ENCODE measurements at regions not wholly inside any gene's neighbourhood (a gene's known extent, or its start where the extent isn't known, plus 50 kb on each side); places are given as distances from the start of the nearest gene placed in this dataset.

DNA sequence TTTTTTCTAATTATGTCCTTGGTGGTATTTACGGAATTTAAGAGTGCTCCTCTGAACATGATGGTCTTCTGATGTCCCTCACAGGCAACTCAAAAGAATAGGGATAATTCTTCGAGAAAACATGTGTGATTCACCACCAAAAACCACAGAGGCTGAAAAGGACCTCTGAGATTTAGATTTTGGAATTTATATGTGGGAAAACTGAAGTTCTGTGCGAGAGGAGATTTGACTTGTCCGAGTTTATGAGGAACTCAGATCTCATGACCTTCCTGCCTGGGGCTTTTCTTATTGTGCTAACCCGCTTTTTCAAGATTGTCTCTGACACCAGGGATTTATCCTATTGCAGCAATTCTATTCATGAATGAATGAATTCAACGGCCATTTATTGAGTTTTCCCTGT is 142.4 kb downstream of the FAM43A start:
- Histone ChIP-seq H2AFZ (ENCODE audit: low read length) (no peak overlapping the region), H3K36me3 (ENCODE audit: insufficient read depth, low read length) (no peaks in the 10 kb centered on the region), H3F3A (ENCODE audit: low read depth) (no peaks in the 10 kb centered on the region), H3K9ac (ENCODE audit: low read depth, low read length, poor library complexity, severe bottlenecking) (no peak overlapping the region), H3K27me3 (ENCODE audit: insufficient read depth, low read length, poor library complexity, severe bottlenecking) (no peaks in the 10 kb centered on the region), H3K79me2 (ENCODE audit: insufficient read depth, low read length) (no peaks in the 10 kb centered on the region), H3K4me2 (ENCODE audit: low read depth, low read length, poor library complexity, severe bottlenecking) (no peak overlapping the region), H3K9me2 (replicated peaks; ENCODE audit: low read depth, low read length) (no peaks in the 10 kb centered on the region), H3K4me1 (ENCODE audit: insufficient read depth, low read length, poor library complexity, severe bottlenecking) (no peaks in the 10 kb centered on the region), H4K20me1 (ENCODE audit: insufficient read depth, low read length, poor library complexity, severe bottlenecking) (no peaks in the 10 kb centered on the region), H3K4me3 (ENCODE audit: low read length, poor library complexity, severe bottlenecking) (no peak overlapping the region), H3K9me3 (ENCODE audit: insufficient read depth, low read depth, low read length) (no peaks in the 10 kb centered on the region)
- TF ChIP-seq CTCF (conservative IDR thresholded peaks at IDR 0.05; ENCODE audit: low read length) = no peak
- TF ChIP-seq EZH2phosphoT487 (IDR thresholded peaks at IDR 0.05; ENCODE audit: borderline replicate concordance) = no peak

DNA sequence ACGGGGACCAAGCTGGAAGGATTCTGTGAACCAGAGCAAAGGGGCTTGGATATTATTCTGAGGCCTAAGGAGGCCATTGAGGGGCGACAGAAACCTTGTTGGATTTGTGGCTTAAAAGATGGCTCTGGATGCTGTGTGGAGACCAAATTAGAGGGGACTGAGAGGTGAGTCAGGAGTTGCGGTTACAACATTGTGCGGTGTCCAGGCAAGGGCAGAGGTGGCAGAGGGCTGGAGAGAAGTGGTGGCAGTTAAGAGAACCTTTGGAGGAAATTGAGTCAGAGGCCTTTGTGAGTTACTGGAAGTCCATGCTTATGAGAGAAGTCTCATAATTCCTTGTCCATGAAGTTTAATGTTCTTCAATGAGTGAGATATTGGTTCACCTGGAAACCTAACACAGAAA is 143.2 kb downstream of the FAM43A start:
- no peaks in the 10 kb centered on the region for H3K79me2 ChIP-seq (ENCODE audit: insufficient read depth, low read length)
- H3K4me2 ChIP-seq (ENCODE audit: low read depth, low read length, poor library complexity, severe bottlenecking) = no peak overlapping the region
- H2AFZ ChIP-seq (ENCODE audit: low read length) = no peak overlapping the region
- H3K9me2 ChIP-seq (replicated peaks; ENCODE audit: low read depth, low read length) = no peaks in the 10 kb centered on the region
- no peaks in the 10 kb centered on the region for H3K4me1 ChIP-seq (ENCODE audit: insufficient read depth, low read length, poor library complexity, severe bottlenecking)
- no peak overlapping the region for H3K4me3 ChIP-seq (ENCODE audit: low read length, poor library complexity, severe bottlenecking)
- no peaks in the 10 kb centered on the region for H3K9me3 ChIP-seq (ENCODE audit: insufficient read depth, low read depth, low read length)
- no peaks in the 10 kb centered on the region for H3F3A ChIP-seq (ENCODE audit: low read depth)
- H3K27me3 ChIP-seq (ENCODE audit: insufficient read depth, low read length, poor library complexity, severe bottlenecking) = no peaks in the 10 kb centered on the region
- H3K36me3 ChIP-seq (ENCODE audit: insufficient read depth, low read length) = no peaks in the 10 kb centered on the region
- TF ChIP-seq CTCF (conservative IDR thresholded peaks at IDR 0.05; ENCODE audit: low read length) = no peak
- no peak for TF ChIP-seq EZH2phosphoT487 (IDR thresholded peaks at IDR 0.05; ENCODE audit: borderline replicate concordance)
- no peak overlapping the region for H3K9ac ChIP-seq (ENCODE audit: low read depth, low read length, poor library complexity, severe bottlenecking)
- H4K20me1 ChIP-seq (ENCODE audit: insufficient read depth, low read length, poor library complexity, severe bottlenecking) = no peaks in the 10 kb centered on the region

DNA sequence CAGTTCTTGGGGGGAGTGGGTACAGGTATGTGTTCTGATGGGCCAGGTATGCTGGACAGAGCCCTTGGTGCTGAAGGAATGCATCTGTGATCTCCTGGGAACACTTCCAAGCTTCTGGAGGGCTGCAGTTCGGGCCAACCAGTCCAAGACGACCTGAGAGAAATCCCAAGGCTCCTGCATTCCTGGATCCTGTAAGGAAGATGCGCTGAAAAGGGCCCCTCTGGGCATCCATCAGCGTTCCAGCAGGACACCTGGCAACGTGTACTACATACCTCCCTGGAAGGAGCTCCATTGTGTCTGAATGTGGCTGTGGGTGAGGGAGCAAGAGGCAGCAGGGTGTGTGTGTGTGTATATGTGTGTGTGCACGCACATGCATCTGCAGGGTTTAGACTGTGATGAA is 144.7 kb downstream of the FAM43A start:
- H3K27me3 ChIP-seq (ENCODE audit: insufficient read depth, low read length, poor library complexity, severe bottlenecking) = no peaks in the 10 kb centered on the region
- no peaks in the 10 kb centered on the region for H4K20me1 ChIP-seq (ENCODE audit: insufficient read depth, low read length, poor library complexity, severe bottlenecking)
- no peaks in the 10 kb centered on the region for H3K36me3 ChIP-seq (ENCODE audit: insufficient read depth, low read length)
- no peak overlapping the region for H2AFZ ChIP-seq (ENCODE audit: low read length)
- no peaks in the 10 kb centered on the region for H3K9me2 ChIP-seq (replicated peaks; ENCODE audit: low read depth, low read length)
- H3K4me2 ChIP-seq (ENCODE audit: low read depth, low read length, poor library complexity, severe bottlenecking) = no peak overlapping the region
- H3K4me3 ChIP-seq (ENCODE audit: low read length, poor library complexity, severe bottlenecking) = no peak overlapping the region
- TF ChIP-seq EZH2phosphoT487 (IDR thresholded peaks at IDR 0.05; ENCODE audit: borderline replicate concordance) (no peak), CTCF (conservative IDR thresholded peaks at IDR 0.05; ENCODE audit: low read length) (no peak)
- H3F3A ChIP-seq (ENCODE audit: low read depth) = no peaks in the 10 kb centered on the region
- no peaks in the 10 kb centered on the region for H3K4me1 ChIP-seq (ENCODE audit: insufficient read depth, low read length, poor library complexity, severe bottlenecking)
- H3K79me2 ChIP-seq (ENCODE audit: insufficient read depth, low read length) = no peaks in the 10 kb centered on the region
- H3K9me3 ChIP-seq (ENCODE audit: insufficient read depth, low read depth, low read length) = no peaks in the 10 kb centered on the region
- no peak overlapping the region for H3K9ac ChIP-seq (ENCODE audit: low read depth, low read length, poor library complexity, severe bottlenecking)

Data from Loucy (cell line).